ENCODE measurements at regions not wholly inside any gene's neighbourhood (a gene's known extent, or its start where the extent isn't known, plus 50 kb on each side); places are given as distances from the start of the nearest gene placed in this dataset.

- Histone ChIP-seq H4K20me1 (ENCODE audit: control insufficient read depth, extremely low read depth, insufficient read depth, low read length) (no peaks in the 10 kb centered on the region), H2AFZ (ENCODE audit: low read length) (no peak overlapping the region), H3K27ac (ENCODE audit: insufficient read depth, low read length) (no peak overlapping the region), H3K36me3 (ENCODE audit: control insufficient read depth, insufficient read depth, low read length) (no peaks in the 10 kb centered on the region), H3K4me2 (ENCODE audit: extremely low read depth, insufficient read depth, low read length) (no peak overlapping the region), H3K27me3 (ENCODE audit: control insufficient read depth, insufficient read depth, low read length) (peaks cover 12% of the 10 kb centered on the region), H3K9me3 (ENCODE audit: control insufficient read depth, insufficient read depth, low read depth, low read length) (no peaks in the 10 kb centered on the region), H3K79me2 (ENCODE audit: control insufficient read depth, insufficient read depth, low read length) (no peaks in the 10 kb centered on the region), H3K9ac (ENCODE audit: insufficient read depth, low read length) (no peak overlapping the region), H3K4me3 (replicated peaks in 1 of 4; ENCODE audit: control extremely low read depth in 1 of 4, insufficient read depth in 1 of 4, low read depth in 3 of 4, low read length in 4 of 4) (no peak overlapping the region), H3K4me1 (ENCODE audit: control insufficient read depth, extremely low read depth, insufficient read depth, low read length) (no peaks in the 10 kb centered on the region)
- no peak for DNase-seq (ENCODE audit: low read depth in 2 of 2)
- TF ChIP-seq, protein P1, sequence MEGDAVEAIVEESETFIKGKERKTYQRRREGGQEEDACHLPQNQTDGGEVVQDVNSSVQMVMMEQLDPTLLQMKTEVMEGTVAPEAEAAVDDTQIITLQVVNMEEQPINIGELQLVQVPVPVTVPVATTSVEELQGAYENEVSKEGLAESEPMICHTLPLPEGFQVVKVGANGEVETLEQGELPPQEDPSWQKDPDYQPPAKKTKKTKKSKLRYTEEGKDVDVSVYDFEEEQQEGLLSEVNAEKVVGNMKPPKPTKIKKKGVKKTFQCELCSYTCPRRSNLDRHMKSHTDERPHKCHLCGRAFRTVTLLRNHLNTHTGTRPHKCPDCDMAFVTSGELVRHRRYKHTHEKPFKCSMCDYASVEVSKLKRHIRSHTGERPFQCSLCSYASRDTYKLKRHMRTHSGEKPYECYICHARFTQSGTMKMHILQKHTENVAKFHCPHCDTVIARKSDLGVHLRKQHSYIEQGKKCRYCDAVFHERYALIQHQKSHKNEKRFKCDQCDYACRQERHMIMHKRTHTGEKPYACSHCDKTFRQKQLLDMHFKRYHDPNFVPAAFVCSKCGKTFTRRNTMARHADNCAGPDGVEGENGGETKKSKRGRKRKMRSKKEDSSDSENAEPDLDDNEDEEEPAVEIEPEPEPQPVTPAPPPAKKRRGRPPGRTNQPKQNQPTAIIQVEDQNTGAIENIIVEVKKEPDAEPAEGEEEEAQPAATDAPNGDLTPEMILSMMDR (conservative IDR thresholded peaks at IDR 0.05 in 1 of 2, IDR thresholded peaks at IDR 0.05 in 1 of 2; ENCODE audit: low read depth in 1 of 2, low read length in 2 of 2): no peak
- no peak for TF ChIP-seq EZH2 (IDR thresholded peaks at IDR 0.05; ENCODE audit: low read length, missing control alignments)
Measured at GRCh38 chr11:20213790-20214189, 53.5 kb upstream of the DBX1 start.

DNA sequence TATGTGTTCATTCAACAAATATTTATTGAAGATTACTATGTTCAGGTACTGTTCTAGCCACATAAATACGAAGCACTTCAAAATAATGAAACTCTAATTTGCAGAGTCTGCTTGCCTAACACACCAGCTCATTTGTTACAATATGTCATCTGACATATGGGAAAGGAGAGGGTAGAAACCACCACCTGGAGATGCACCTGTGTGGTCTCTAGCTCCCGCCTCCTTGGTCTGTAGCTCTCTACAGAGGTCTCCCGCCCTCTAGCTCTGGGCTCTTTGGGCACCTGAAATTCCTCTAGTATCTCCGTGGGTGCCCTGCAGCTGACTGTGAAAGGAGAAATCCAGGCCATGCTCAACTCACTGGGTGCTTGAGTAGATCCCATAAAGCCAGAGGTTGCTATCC, 51.4 kb upstream of the DBX1 start:
- TF ChIP-seq, protein P1 (conservative IDR thresholded peaks at IDR 0.05 in 1 of 2, IDR thresholded peaks at IDR 0.05 in 1 of 2; ENCODE audit: low read depth in 1 of 2, low read length in 2 of 2): no peak
- no peak for TF ChIP-seq EZH2 (IDR thresholded peaks at IDR 0.05; ENCODE audit: low read length, missing control alignments)
- Histone ChIP-seq H3K4me2 (ENCODE audit: extremely low read depth, insufficient read depth, low read length) (no peak overlapping the region), H3K4me3 (replicated peaks in 1 of 4; ENCODE audit: control extremely low read depth in 1 of 4, insufficient read depth in 1 of 4, low read depth in 3 of 4, low read length in 4 of 4) (no peak overlapping the region), H3K4me1 (ENCODE audit: control insufficient read depth, extremely low read depth, insufficient read depth, low read length) (no peaks in the 10 kb centered on the region), H2AFZ (ENCODE audit: low read length) (no peak overlapping the region), H3K27ac (ENCODE audit: insufficient read depth, low read length) (no peak overlapping the region), H3K27me3 (ENCODE audit: control insufficient read depth, insufficient read depth, low read length) (peaks cover 32% of the 10 kb centered on the region), H3K79me2 (ENCODE audit: control insufficient read depth, insufficient read depth, low read length) (no peaks in the 10 kb centered on the region), H3K9ac (ENCODE audit: insufficient read depth, low read length) (no peak overlapping the region), H3K9me3 (ENCODE audit: control insufficient read depth, insufficient read depth, low read depth, low read length) (no peaks in the 10 kb centered on the region), H3K36me3 (ENCODE audit: control insufficient read depth, insufficient read depth, low read length) (no peaks in the 10 kb centered on the region), H4K20me1 (ENCODE audit: control insufficient read depth, extremely low read depth, insufficient read depth, low read length) (no peaks in the 10 kb centered on the region)
- DNase-seq (ENCODE audit: low read depth in 2 of 2): no peak

Data from fibroblast of lung (primary cell).